Peyer's patch (tissue), 4 donors: ENCODE measurements at regions not wholly inside any gene's neighbourhood (a gene's known extent, or its start where the extent isn't known, plus 50 kb on each side); places are given as distances from the start of the nearest gene placed in this dataset.

Experiments
- DNase-seq, 3 donors: peaks; one replicate each; pipeline ENCODE4 v3.0.0-alpha.2; 2017 to 2019
- H3K27ac ChIP-seq, 4 donors: fragments of 200-600 bp; sonication (generic); one replicate each; pipeline ENCODE4 v1.5.1; 2016 to 2019
- H3K27me3 ChIP-seq, 2 donors: fragments of 200-600 bp; sonication (generic); one replicate each; pipeline ENCODE4 v1.5.1; 2019
- H3K36me3 ChIP-seq, 3 donors: fragments of 200-600 bp; sonication (generic); one replicate each; pipeline ENCODE4 v1.5.1; 2016 to 2019
- H3K4me1 ChIP-seq, 4 donors: fragments of 200-600 bp; sonication (generic); one replicate each; pipeline ENCODE4 v1.5.1; 2016 to 2019
- H3K4me3 ChIP-seq, 4 donors: fragments of 200-600 bp; sonication (generic); 1 replicate in 3 of 4; 2 replicates in 1 of 4; pipeline ENCODE4 v1.5.1; 2016 to 2019; ENCODE audit warnings: mild to moderate bottlenecking in 1 of 4
- H3K9me3 ChIP-seq, 4 donors: fragments of 200-600 bp; sonication (generic); one replicate each; pipeline ENCODE4 v1.5.1; 2016 to 2019; ENCODE audit warnings: mild to moderate bottlenecking in 1 of 4
- POLR2A ChIP-seq, 2 donors: fragments of 450-650 bp; IDR thresholded peaks; one replicate each; pipeline ENCODE4 v1.5.1; 2017; ENCODE audit warnings: antibody characterized with exemption in 2 of 2, mild to moderate bottlenecking in 2 of 2, moderate library complexity in 2 of 2
- TF ChIP-seq, protein P1 (sequence below), 6 experiments: fragments of 450-650 bp in 4 of 6; fragments of 200-600 bp in 2 of 6; sonication (generic) in 1 of 6; IDR thresholded peaks; one replicate each; pipeline ENCODE4 v1.5.1; 2017 to 2019; ENCODE audit warnings: antibody characterized with exemption in 6 of 6, mild to moderate bottlenecking in 3 of 6, moderate library complexity in 1 of 6

DNA sequence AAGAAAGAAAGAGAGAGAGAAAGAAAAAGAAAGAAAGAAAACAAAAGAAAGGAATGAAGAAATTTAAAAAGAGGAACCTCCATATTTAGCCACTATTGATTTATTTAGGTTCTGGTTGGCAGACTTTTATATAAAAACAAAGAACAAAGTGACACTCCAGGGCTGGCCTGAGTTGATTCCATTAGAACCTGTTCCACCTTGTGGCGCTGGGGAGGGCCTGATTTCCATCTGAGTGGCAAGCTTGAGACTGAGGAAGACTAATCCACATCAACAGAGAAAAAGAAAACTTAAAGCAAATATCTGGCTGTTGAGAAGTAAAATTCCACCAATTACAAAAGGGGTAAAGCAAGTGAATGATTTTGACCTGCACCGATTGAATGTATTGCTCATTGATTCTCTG is 345.3 kb downstream of the EN1 start:
- no peaks in the 10 kb centered on the region for H3K9me3 ChIP-seq
- no peak for TF ChIP-seq POLR2A (IDR thresholded peaks at IDR 0.05)
- TF ChIP-seq, protein P1, sequence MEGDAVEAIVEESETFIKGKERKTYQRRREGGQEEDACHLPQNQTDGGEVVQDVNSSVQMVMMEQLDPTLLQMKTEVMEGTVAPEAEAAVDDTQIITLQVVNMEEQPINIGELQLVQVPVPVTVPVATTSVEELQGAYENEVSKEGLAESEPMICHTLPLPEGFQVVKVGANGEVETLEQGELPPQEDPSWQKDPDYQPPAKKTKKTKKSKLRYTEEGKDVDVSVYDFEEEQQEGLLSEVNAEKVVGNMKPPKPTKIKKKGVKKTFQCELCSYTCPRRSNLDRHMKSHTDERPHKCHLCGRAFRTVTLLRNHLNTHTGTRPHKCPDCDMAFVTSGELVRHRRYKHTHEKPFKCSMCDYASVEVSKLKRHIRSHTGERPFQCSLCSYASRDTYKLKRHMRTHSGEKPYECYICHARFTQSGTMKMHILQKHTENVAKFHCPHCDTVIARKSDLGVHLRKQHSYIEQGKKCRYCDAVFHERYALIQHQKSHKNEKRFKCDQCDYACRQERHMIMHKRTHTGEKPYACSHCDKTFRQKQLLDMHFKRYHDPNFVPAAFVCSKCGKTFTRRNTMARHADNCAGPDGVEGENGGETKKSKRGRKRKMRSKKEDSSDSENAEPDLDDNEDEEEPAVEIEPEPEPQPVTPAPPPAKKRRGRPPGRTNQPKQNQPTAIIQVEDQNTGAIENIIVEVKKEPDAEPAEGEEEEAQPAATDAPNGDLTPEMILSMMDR (IDR thresholded peaks at IDR 0.05): no peak
- no peaks in the 10 kb centered on the region for H3K27me3 ChIP-seq
- H3K27ac ChIP-seq: no peak overlapping the region
- no peak overlapping the region for H3K4me3 ChIP-seq
- no peaks in the 10 kb centered on the region for H3K36me3 ChIP-seq
- H3K4me1 ChIP-seq: no peaks in the 10 kb centered on the region
- no peak for DNase-seq

DNA sequence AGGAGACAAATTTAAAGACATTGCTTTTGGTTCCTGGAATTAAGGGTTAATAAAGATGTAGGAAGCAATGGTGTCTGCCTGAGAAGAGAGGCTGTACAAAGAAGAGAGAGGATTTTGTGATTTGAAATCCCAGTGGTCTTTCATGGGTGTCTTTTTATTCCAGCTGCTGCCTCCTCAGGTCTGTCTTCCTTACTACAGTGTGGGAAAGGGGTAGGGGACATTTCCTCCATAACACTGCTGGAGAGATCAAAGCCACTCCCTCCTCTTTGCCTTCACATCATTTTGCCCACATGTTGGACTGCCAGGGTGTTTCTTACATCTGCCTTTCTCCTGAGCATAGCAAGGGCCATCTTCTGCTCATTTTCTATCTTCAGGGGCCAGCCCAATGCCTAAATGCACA is 348.5 kb downstream of the EN1 start:
- Histone ChIP-seq H3K4me3 (no peak overlapping the region), H3K27me3 (no peaks in the 10 kb centered on the region), H3K36me3 (no peaks in the 10 kb centered on the region), H3K9me3 (no peaks in the 10 kb centered on the region), H3K4me1 (no peaks in the 10 kb centered on the region), H3K27ac (no peak overlapping the region)
- no peak for TF ChIP-seq POLR2A (IDR thresholded peaks at IDR 0.05)
- TF ChIP-seq, protein P1 (IDR thresholded peaks at IDR 0.05): no peak
- no peak for DNase-seq

DNA sequence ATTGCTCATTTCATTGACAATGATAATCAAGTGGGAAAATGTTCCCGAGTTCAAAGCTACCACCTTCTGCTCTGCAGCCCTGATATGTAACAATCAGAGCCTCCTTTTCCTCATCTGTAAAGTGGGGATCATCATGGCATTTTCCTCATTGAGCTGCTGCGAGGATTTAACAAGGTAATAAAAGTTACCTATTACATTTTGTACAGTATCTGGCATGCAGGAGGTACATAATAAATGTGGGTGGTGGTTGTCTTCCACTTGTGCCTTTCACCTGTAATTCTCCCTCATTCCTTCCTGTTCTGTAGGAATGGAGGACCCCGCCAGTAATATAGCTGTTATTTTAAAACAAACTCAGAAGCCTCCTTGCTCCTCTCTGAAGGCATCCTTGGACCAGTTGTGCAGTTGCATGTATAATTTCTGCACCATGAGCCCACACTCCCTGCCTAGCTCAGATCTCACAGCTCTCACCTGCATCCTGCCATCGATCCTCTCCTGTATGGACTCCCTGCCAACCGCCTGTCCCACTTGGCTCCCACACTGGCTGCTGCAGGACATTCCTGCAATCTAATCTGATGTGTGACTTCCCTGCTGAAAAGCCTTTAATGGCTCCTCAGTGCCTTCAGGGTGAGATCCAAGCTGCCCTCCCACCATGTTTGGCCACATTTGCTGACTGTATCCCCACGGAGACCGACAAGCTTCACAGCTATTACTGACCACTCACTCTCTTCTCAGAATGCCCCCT is 350.4 kb downstream of the EN1 start:
- no peaks in the 10 kb centered on the region for H3K36me3 ChIP-seq
- H3K4me1 ChIP-seq: no peaks in the 10 kb centered on the region
- no peak for DNase-seq
- H3K9me3 ChIP-seq: no peaks in the 10 kb centered on the region
- H3K27ac ChIP-seq: no peak overlapping the region
- H3K27me3 ChIP-seq: no peaks in the 10 kb centered on the region
- H3K4me3 ChIP-seq: no peak overlapping the region
- TF ChIP-seq POLR2A (IDR thresholded peaks at IDR 0.05): no peak
- TF ChIP-seq, protein P1 (IDR thresholded peaks at IDR 0.05): no peak

DNA sequence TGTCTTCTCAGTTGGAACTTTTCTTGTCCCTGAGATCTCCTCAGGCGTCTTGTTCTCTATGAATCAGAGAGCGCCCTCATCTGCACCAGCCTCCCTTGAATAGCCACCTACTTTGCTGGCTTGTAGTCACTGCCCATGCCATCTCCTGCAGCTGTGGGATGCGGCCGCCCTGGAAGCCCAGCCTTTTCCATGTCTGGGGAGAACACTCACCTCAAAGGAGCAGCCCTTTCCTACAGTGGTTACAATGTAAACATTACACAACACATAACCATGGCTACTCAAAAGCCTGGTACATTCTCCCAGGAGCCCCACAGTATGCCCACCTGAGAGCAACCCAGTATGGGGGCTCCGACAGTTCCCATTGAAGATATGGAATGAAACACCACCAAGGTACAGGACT is 351.0 kb downstream of the EN1 start:
- no peak overlapping the region for H3K27ac ChIP-seq
- TF ChIP-seq, protein P1 (IDR thresholded peaks at IDR 0.05): no peak
- TF ChIP-seq POLR2A (IDR thresholded peaks at IDR 0.05): no peak
- H3K4me3 ChIP-seq: no peak overlapping the region
- no peak for DNase-seq
- H3K36me3 ChIP-seq: no peaks in the 10 kb centered on the region
- H3K4me1 ChIP-seq: no peaks in the 10 kb centered on the region
- H3K27me3 ChIP-seq: no peaks in the 10 kb centered on the region
- no peaks in the 10 kb centered on the region for H3K9me3 ChIP-seq

DNA sequence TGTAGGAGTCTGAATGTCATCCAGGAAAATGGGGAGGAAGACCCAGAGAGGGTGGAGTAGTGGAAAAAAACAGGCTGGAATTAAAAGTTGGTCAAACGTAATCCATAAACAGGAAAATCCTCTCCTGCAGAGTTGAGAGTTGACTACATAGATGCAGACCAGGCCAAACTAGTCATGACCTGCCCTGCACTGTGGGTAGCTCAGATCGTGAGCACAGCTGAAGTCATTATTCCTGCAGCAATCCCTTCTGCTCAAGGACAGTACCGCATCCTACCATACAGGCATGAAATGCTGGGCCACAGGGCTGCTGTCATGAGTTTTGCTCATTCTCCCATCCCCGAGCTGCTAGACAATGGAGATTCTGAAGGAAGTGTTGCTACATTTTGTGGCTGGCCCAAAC is 352.2 kb downstream of the EN1 start:
- Histone ChIP-seq H3K9me3 (no peaks in the 10 kb centered on the region), H3K27ac (no peak overlapping the region), H3K27me3 (no peaks in the 10 kb centered on the region), H3K4me1 (no peaks in the 10 kb centered on the region), H3K4me3 (no peak overlapping the region), H3K36me3 (no peaks in the 10 kb centered on the region)
- TF ChIP-seq POLR2A (IDR thresholded peaks at IDR 0.05): no peak
- TF ChIP-seq, protein P1 (IDR thresholded peaks at IDR 0.05): no peak
- no peak for DNase-seq

DNA sequence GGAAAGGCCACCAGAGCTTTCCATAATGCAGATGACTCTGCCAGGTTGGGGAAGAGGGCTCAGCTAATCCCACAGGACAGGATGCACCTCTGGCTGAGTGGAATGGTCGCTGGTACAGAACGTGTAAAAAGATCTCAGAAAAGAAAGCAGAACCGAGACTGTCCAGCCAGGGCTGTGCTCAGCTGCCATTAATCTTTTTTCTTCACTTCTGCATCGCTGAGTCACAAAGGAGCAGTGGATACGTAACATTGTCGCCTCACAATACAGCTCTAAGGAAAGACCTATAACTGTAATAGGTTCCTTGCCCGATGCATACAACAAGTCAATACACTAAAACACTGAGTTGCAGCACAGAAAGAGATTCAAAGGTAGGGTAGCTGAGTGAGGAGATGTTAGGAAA is 354.2 kb downstream of the EN1 start:
- Histone ChIP-seq H3K4me3 (no peak overlapping the region), H3K27me3 (no peaks in the 10 kb centered on the region), H3K4me1 (no peaks in the 10 kb centered on the region), H3K36me3 (no peaks in the 10 kb centered on the region), H3K9me3 (no peaks in the 10 kb centered on the region), H3K27ac (no peak overlapping the region)
- TF ChIP-seq, protein P1 (IDR thresholded peaks at IDR 0.05): no peak
- no peak for TF ChIP-seq POLR2A (IDR thresholded peaks at IDR 0.05)
- DNase-seq: no peak
